ENCODE measurements at regions not wholly inside any gene's neighbourhood (a gene's known extent, or its start where the extent isn't known, plus 50 kb on each side); places are given as distances from the start of the nearest gene placed in this dataset.
A peak's percentile ranks its signal among the peaks of the same experiment; 100 is the strongest.

DNA sequence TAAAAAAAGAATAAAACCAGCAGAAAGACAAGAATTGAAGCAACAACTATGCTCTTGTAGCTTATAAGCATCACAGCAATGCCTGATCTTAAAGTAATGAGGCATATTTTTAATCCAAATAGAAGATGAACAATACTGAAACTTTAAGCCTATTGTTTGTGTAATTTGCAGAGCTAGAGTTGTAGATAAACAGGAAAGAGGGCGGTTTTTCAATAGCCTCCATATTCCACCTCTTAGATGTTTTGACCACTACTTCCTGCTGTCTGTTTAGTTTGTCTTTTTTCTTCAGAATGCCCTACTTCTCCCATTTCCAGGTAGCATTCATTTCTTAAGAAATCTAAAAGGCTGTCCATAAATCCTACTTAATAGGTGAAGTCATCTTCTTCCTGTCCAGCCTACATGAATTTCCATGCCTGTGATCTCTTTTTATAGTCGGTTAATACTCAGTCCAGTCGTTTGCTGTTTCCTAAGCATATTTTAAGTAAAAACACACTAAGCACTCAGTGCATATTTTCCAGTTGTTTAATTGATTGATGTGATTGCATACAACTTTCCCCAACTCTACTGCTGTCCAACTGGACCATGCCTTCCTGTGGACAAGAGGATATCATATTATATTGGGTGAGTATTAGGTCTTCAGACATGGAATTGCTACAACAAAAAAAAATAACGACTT is 308.1 kb downstream of the TFEC start:
- no peaks in the 10 kb centered on the region for H3K9me3 ChIP-seq (ENCODE audit: low read depth)
- H3K27ac ChIP-seq = no peak overlapping the region
- peak overlapping the region; percentile 33 for H2AFZ ChIP-seq (replicated peaks)
- no peaks in the 10 kb centered on the region for H3K79me2 ChIP-seq (ENCODE audit: low read depth)
- Mint-ChIP-seq H3K27me3 (ENCODE audit: insufficient read depth, low read depth) (no peaks in the 10 kb centered on the region), H3K4me3 (no peak overlapping the region), H3K27ac (no peak overlapping the region), H3K4me1 (peaks cover 5% of the 10 kb centered on the region), H3K36me3 (no peaks in the 10 kb centered on the region), H3K9me3 (no peaks in the 10 kb centered on the region)
- H3K36me3 ChIP-seq = no peaks in the 10 kb centered on the region
- no peaks in the 10 kb centered on the region for H3F3A ChIP-seq (ENCODE audit: low read depth)
- no peak overlapping the region for H3K9ac ChIP-seq
- TF ChIP-seq EZH2 (IDR thresholded peaks at IDR 0.05) (no peak), EZH2phosphoT487 (IDR thresholded peaks at IDR 0.05) (no peak)
- TF ChIP-seq, protein P1, sequence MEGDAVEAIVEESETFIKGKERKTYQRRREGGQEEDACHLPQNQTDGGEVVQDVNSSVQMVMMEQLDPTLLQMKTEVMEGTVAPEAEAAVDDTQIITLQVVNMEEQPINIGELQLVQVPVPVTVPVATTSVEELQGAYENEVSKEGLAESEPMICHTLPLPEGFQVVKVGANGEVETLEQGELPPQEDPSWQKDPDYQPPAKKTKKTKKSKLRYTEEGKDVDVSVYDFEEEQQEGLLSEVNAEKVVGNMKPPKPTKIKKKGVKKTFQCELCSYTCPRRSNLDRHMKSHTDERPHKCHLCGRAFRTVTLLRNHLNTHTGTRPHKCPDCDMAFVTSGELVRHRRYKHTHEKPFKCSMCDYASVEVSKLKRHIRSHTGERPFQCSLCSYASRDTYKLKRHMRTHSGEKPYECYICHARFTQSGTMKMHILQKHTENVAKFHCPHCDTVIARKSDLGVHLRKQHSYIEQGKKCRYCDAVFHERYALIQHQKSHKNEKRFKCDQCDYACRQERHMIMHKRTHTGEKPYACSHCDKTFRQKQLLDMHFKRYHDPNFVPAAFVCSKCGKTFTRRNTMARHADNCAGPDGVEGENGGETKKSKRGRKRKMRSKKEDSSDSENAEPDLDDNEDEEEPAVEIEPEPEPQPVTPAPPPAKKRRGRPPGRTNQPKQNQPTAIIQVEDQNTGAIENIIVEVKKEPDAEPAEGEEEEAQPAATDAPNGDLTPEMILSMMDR (IDR thresholded peaks at IDR 0.05) = no peak
- H3K4me3 ChIP-seq = no peak overlapping the region
- no peak overlapping the region for H3K4me2 ChIP-seq
- no peak for DNase-seq (ENCODE audit: low spot score)
- peaks cover 13% of the 10 kb centered on the region for H3K27me3 ChIP-seq
- H3K4me1 ChIP-seq = peaks cover 9% of the 10 kb centered on the region
- H4K20me1 ChIP-seq (ENCODE audit: low read depth) = no peaks in the 10 kb centered on the region

DNA sequence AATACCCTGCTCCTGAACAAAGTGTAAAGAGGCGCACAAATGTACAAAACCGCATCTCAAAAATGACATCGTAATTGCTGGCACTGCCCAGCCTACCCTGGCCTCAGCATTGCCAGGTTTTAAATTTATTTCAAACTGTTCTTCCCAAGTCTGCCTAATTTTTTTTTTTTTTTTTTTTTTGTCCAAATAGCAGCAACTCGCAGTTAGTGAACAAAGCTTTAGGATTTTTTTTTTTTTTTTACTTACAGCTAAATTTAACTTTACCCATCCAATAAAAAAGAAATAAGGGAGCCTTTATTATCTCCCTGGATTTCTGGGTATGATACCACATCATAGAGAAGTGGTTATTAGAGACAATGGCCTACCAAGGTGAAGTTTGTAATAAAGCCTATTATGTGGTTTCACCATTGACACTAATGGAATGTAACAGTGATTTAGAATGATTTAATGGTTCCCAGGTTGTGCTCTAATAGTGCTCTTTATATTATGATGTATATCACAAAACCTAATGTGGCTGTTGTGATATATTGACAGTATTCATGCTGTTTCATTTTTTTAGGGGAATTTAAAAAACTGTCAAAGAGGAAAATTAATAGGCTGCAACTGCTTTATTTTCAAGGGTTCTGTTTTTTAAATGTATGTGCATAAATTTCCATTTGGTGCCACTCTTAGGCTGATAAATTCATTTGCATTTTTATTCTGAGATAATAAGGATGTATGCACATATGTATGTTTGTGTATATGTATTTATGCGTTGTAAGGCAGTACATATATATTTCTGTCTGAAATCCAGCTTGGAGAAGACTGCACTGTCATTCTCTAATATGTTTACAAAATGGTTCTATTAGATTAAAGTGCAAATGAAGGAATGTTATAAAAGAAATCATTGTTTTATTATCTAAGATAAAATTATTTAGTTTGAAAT is 309.0 kb downstream of the TFEC start:
- Histone ChIP-seq H3F3A (ENCODE audit: low read depth) (no peaks in the 10 kb centered on the region), H4K20me1 (ENCODE audit: low read depth) (no peaks in the 10 kb centered on the region), H2AFZ (replicated peaks) (no peak overlapping the region), H3K4me1 (peaks cover 9% of the 10 kb centered on the region), H3K4me3 (no peak overlapping the region), H3K79me2 (ENCODE audit: low read depth) (no peaks in the 10 kb centered on the region), H3K36me3 (no peaks in the 10 kb centered on the region), H3K4me2 (no peak overlapping the region), H3K27ac (no peak overlapping the region), H3K9me3 (ENCODE audit: low read depth) (no peaks in the 10 kb centered on the region), H3K9ac (no peak overlapping the region), H3K27me3 (peaks cover 5% of the 10 kb centered on the region)
- H3K27me3 Mint-ChIP-seq (ENCODE audit: insufficient read depth, low read depth) = no peaks in the 10 kb centered on the region
- H3K4me1 Mint-ChIP-seq = peaks cover 5% of the 10 kb centered on the region
- no peaks in the 10 kb centered on the region for H3K36me3 Mint-ChIP-seq
- no peaks in the 10 kb centered on the region for H3K9me3 Mint-ChIP-seq
- TF ChIP-seq, protein P1 (IDR thresholded peaks at IDR 0.05) = no peak
- TF ChIP-seq EZH2phosphoT487 (IDR thresholded peaks at IDR 0.05) (no peak), EZH2 (IDR thresholded peaks at IDR 0.05) (no peak)
- H3K4me3 Mint-ChIP-seq = no peak overlapping the region
- no peak for DNase-seq (ENCODE audit: low spot score)
- no peak overlapping the region for H3K27ac Mint-ChIP-seq

DNA sequence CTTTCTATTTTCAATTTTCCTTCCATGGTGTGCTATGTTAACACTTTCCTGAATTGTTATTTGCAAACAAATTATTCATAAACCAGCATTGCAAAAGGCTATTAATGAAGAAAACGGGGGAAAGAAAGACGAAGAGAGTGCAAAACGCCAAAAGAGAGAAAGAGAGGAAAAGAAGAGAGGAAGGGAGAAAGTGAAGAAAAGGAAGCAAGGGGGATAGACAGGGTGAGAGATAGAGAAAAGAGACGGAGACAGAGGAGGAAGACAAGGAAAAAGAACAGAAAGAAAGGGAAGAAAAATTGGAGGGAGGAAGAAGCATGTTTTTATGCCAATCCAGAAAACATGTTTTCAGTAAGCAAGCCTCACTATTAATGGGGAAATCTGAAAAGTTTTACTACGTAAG is 310.6 kb downstream of the TFEC start:
- Mint-ChIP-seq H3K27ac (no peak overlapping the region), H3K4me3 (no peak overlapping the region), H3K9me3 (no peaks in the 10 kb centered on the region), H3K4me1 (peaks cover 5% of the 10 kb centered on the region), H3K36me3 (no peaks in the 10 kb centered on the region), H3K27me3 (ENCODE audit: insufficient read depth, low read depth) (no peaks in the 10 kb centered on the region)
- TF ChIP-seq, protein P1 (IDR thresholded peaks at IDR 0.05) = no peak
- no peak for TF ChIP-seq EZH2phosphoT487 (IDR thresholded peaks at IDR 0.05)
- TF ChIP-seq EZH2 (IDR thresholded peaks at IDR 0.05) = no peak
- Histone ChIP-seq H3K4me3 (no peak overlapping the region), H2AFZ (replicated peaks) (no peak overlapping the region), H3K4me2 (peak overlapping the region; percentile 21), H3K27ac (no peak overlapping the region), H3K36me3 (no peaks in the 10 kb centered on the region), H3K79me2 (ENCODE audit: low read depth) (no peaks in the 10 kb centered on the region), H3K4me1 (peaks cover 9% of the 10 kb centered on the region), H3K27me3 (no peaks in the 10 kb centered on the region), H3K9ac (no peak overlapping the region), H4K20me1 (ENCODE audit: low read depth) (no peaks in the 10 kb centered on the region), H3F3A (ENCODE audit: low read depth) (no peaks in the 10 kb centered on the region), H3K9me3 (ENCODE audit: low read depth) (no peaks in the 10 kb centered on the region)
- DNase-seq (ENCODE audit: low spot score) = no peak
